ENCODE measurements at regions not wholly inside any gene's neighbourhood (a gene's known extent, or its start where the extent isn't known, plus 50 kb on each side); places are given as distances from the start of the nearest gene placed in this dataset.

DNA sequence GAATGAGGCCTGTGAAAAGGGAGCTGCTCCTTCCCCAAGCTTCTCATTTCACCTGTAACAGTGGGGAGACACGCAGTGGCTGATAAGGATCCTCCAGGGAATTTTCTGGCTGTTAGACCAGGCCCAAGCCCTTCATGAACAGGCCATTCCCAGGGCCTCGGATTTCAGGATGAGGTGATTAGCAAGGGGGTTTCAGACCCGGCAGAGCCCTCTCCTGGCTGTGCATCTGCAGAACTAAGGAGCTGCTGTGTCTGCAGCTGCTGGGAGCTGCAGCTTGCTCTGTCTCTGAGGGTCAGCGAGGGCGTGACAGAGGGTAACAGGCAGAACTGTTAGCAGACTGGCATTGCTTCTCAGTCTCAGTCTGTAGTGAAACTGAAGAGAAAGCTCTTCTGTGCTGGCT is 110.4 kb downstream of the KCNA5 start:
- TF ChIP-seq, protein P1, sequence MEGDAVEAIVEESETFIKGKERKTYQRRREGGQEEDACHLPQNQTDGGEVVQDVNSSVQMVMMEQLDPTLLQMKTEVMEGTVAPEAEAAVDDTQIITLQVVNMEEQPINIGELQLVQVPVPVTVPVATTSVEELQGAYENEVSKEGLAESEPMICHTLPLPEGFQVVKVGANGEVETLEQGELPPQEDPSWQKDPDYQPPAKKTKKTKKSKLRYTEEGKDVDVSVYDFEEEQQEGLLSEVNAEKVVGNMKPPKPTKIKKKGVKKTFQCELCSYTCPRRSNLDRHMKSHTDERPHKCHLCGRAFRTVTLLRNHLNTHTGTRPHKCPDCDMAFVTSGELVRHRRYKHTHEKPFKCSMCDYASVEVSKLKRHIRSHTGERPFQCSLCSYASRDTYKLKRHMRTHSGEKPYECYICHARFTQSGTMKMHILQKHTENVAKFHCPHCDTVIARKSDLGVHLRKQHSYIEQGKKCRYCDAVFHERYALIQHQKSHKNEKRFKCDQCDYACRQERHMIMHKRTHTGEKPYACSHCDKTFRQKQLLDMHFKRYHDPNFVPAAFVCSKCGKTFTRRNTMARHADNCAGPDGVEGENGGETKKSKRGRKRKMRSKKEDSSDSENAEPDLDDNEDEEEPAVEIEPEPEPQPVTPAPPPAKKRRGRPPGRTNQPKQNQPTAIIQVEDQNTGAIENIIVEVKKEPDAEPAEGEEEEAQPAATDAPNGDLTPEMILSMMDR (IDR thresholded peaks at IDR 0.05 in 2 of 3, conservative IDR thresholded peaks at IDR 0.05 in 1 of 3; ENCODE audit: control insufficient read depth in 2 of 3, extremely low read depth in 1 of 3, insufficient read depth in 1 of 3, low read depth in 3 of 3, low read length in 3 of 3): no peak
- TF ChIP-seq POLR2A (IDR thresholded peaks at IDR 0.05; ENCODE audit: low read depth, low read length): no peak
- TF ChIP-seq EP300 (IDR thresholded peaks at IDR 0.05; ENCODE audit: borderline replicate concordance in 1 of 2, control insufficient read depth in 1 of 2, low read depth in 2 of 2, low read length in 2 of 2): no peak
- TF ChIP-seq TCF7 (IDR thresholded peaks at IDR 0.05; ENCODE audit: borderline replicate concordance): no peak
- TF ChIP-seq NRF1 (conservative IDR thresholded peaks at IDR 0.05; ENCODE audit: low read depth, low read length): no peak
- TF ChIP-seq ZNF274 (IDR thresholded peaks at IDR 0.05; ENCODE audit: insufficient read depth, insufficient read length): no peak
- TF ChIP-seq, protein P2, sequence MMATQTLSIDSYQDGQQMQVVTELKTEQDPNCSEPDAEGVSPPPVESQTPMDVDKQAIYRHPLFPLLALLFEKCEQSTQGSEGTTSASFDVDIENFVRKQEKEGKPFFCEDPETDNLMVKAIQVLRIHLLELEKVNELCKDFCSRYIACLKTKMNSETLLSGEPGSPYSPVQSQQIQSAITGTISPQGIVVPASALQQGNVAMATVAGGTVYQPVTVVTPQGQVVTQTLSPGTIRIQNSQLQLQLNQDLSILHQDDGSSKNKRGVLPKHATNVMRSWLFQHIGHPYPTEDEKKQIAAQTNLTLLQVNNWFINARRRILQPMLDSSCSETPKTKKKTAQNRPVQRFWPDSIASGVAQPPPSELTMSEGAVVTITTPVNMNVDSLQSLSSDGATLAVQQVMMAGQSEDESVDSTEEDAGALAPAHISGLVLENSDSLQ (IDR thresholded peaks at IDR 0.05): no peak
- no peak for TF ChIP-seq TARDBP (IDR thresholded peaks at IDR 0.05; ENCODE audit: borderline replicate concordance)

All from GM12878 (cell line).